HG02943 (cell line): ENCODE measurements at regions not wholly inside any gene's neighbourhood (a gene's known extent, or its start where the extent isn't known, plus 50 kb on each side); places are given as distances from the start of the nearest gene placed in this dataset.

Experiments used
- ATAC-seq: cut with Tn5 transposase; IDR thresholded peaks from one replicate; pipeline ENCODE4 v1.9.1; 2021; ENCODE audit warnings: mild to moderate bottlenecking, low read depth, moderate library complexity; ENCODE audit not compliant: unreplicated experiment

DNA sequence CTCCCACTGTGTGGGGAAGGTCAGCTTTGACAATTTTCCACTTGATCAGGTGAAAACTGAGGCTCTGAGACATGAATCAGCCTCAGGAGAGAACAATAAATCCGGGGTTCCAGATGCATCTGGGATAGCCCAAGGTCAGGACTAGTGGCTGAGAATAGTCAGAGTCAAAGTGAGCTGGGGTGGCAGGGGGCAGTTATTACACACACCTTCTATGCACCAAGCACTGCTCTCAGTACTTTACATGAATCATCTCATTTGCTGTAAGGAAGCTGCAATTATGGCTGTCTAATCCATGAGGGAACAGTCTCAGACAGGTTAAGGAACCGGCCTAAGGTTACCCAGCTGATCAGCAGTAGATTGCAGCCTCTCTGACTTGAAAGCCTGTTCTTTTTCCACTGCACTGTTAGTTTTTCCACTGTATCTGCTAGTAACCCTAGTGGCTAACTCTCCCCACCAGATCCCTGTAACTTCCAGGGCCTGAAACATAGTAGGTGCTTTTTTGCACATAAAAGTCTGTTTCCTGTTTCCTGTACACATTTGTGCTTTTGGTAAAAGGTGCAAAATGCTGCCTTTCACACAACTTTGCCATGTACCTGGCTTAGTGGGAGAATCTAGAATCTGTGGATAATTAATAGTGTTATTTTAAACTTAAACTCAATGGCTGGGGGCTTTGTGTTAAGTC is 125.9 kb downstream of the EMX2 start:
- no peak for ATAC-seq

DNA sequence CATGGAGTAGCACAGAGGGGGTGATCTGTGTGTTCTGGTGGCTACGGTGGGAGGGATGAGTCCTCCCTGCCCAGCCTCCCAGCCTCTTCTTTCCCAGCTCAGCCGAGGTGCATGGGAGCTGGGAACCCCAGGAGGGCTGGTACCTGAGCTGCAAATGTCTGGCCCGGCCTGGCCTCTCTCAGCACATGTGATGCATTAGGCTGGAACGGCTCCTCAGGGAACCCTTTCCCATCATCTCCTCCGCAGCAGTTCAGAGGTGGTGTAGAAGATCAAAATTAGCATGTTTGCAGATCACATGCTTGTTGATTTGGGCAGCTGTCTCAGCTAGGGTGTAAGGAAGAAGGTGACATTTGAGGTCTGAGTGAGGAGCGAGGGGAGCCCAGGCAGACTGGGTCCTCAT is 126.6 kb downstream of the EMX2 start:
- no peak for ATAC-seq

DNA sequence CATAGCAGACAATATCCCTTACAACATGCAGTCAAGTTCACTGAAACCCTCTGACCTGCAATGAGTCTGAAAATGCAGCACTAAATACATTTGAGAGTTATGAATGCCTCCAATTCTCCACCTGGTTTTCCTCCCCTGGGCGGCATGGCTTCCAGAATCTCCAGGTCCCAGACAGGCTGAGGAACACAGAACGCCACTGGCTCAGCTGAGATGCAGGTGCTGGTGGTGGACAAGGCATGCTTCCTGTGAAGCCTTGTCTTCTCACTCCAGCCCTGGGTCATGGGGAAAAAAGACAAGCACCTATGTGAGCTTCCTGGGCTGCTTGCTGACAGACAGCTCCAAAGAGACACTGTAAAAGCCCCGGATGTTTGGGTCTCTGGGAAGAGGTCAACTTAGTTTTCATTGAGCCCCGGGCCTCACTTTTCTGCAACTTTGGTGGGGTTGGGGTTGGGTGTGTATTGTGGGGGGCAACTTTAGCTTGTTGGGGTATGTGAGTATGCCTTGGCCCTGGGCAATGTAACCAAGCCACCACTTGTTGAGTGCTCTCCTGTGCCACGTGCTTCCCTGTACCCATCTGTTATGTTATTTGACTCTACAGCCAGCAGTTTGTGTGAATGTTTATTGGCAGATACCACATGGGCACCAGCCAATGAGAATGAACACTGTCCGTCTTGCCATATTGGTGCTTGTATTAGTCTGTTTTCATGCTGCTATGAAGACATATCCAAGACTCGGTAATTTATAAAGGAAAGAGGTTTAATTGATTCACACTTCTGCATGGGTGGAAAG is 127.8 kb downstream of the EMX2 start:
- ATAC-seq, result no peak

DNA sequence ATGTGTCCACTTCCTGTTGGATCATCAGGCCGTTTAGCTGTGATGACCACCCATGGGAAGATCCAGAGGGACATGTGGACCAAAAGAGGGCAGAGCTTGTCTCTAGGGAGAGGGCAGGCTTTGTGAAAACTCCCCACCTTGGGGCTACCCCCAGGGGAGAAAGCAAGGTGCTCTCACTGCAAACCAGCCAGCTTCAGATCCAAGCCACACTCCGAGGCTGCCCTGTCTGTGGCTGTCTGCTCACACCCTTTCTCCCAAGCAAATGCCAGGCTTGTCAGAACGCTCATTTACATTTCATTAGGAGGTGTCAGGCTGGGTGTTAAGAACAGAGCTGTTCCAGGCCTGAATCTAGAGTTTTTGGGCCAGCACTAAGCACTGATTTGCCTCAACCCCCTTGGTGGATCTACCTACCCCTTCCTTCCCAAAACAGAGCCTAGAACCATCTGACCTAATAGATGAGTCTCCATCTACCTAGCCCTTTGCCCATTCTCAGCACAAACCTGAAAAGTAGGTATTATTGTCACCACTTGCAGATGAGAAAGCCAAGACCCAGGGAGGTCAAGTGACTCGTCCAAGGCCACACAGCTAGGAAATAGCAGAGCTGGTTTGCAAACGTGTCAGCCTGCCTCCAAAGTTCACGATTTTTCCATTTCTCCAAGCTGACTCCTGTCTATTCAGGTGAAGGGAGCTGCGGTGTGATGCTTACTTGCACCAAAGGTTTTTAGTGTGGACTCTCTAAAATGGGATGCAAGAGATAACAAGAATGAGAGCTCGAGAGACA is 130.9 kb downstream of the EMX2 start:
- no peak for ATAC-seq

DNA sequence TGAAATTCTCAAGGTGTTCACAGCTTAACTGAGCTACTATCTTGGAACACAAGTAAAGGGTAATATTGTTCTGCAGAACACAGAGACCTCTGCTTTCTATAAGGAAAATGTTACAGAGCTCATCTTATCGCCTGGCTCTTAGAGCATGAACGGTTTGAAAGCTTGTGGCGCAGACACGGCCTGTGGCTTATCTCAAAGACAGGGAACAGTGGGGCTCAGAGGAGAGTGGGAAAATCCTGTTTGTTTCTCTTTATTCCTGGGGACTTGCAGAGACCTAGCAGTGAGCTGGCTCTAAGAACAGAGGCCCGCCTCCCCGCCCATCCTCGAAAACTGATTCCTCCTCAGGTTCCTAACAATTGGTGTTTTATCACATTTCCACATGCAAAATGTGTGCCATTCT is 131.7 kb downstream of the EMX2 start:
- no peak for ATAC-seq

DNA sequence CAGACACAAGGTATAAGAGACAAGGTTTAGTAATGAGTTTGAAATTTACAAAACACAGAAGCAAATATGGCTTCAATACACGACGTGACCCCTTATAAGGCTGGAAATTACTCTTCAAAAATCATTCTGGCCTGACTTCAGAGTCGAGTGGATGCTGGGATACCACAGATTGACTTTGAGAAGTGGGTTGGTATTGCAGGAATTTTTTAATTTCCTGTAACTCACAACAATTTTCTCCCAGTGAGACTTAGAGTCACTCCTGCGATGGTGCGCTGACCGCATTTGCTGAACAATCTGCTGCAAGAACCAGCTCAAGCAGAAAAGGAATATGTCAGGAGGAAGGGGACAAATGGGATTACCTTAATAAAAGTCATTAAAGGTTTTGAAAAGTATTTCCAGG is 132.1 kb downstream of the EMX2 start:
- no peak for ATAC-seq

DNA sequence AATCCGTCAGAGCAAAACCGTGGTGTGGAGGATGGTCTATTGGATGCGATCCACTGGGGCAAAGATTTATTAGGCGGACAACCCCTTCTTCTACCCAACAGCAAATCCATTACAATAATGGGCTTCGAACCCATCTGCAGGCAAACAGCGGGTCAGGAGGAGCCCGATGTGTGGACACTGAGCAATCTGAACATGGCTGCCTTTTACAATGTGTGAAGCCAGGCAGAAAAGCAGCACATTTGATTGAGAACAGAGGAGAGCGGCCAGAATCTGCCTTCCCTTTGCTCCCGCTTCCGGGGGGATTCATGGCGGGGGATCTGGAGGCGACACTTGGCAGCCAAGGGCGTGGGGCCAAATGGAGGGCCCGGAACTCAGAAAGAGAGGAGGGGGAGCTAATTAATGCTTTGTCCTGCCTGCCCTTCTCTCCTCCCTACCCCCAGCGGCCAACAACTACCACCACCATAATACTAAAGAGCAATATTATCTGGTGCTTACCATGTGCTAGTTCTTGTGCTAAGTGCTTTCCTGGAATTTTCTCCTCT is 133.0 kb downstream of the EMX2 start:
- ATAC-seq, result no peak

DNA sequence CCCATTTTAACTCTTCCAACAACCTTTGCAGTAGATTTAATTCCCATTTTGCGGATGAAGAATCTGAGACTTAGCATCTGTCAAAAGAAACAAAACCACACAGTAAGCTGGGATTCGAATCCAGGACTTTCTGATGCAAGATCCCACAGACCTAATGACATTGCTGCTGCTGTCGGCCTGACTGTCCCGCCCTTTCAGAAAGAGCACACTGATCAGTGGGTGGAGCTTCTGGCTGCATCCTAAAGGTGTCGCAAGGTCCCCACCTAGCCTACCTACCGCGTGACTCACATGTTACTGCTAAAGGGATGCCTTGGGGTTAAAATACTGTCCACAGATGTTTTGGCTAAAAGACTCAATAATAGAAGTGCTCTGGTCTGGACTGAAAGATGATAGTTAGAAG is 134.7 kb downstream of the EMX2 start:
- ATAC-seq, result no peak

DNA sequence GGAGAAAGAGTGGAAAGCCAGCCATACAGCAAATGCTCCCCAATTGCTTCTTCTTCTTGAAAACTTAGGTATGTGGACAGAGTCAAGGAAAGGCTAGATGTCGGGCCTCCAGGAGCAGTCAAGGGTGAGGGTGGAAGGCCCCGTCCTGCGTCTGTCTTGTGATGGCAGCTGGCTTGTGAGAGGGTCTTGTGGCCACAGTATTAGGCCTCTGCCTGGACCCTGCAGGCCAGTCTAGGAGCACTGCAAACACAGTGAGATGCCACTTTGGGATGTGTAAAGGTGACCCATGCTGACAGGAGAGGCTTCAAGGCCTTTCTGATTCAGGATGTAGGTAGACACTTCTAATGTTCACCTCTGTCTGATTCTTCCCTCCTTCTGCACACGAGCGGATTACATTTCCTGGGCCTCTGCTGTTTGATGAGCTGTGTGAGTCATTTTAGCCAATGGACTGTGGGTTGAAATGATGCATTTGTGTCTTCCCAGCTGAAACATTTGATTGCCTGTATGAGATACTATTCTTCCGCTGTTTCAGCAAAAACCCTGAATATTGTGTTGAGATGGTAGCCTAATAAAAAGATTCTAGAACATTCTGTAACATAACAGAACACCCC is 135.4 kb downstream of the EMX2 start:
- no peak for ATAC-seq

DNA sequence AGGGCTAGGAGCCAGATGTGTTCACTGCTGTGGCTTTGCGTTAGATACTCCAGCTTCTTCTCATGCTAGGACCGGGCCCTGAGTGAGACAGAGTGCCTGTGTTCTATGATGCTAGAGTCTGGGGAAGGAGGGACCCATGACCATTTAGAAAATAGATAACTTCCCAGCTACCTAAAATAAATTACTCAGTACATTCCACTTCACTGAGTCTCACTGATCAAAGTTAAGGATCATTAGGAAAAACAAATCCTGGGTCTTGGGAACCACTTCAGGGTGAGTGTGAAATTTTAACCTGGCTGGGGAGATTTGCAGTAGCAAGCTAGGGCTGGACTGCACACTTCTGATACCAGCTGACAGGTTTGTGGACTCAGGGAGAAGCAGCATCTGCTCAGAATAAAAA is 138.1 kb downstream of the EMX2 start:
- no peak for ATAC-seq

DNA sequence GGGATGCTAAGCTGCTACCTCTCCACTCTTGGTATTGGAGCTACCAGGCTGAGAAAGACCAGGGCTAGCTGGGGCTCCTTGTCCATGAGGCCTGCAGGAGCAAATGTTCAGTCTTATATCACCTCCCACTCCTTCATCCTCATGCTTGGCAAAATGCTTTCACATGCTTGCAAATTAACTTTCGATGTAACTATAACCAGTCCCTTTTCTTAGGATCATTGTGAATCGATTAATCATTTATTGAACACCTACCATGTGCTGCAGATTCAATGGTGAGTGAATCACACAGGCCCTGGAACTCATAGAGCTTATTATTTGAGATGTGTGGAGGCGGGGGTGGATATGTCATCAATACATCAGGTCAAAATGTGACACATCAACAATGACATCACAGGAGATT is 138.6 kb downstream of the EMX2 start:
- no peak for ATAC-seq

DNA sequence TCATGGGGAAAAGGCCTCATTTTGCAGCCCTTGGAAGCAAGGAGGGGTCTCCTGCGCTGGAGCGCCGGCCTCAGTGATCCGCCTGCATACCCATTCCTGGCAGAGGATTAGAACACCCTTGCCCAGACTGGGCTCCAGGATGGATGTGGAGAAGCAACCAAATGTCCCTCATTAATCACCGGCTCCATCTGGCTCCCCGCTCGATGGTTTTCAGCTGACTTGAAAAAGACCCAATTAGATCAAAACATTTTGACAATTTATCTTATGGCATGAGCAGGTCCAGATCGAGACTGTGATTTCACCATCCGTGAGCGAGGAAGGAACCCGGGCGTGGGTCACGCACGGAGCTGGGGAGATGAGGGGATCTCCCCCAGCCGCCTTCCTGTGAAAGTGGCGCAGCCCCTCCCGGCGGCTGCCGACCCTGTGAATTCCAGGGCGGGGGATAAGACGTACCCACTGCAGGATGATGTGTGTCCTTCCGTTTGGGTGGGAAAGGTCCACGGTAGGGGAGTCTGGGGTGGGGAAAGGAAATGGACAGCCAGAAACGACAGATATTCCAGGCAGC is 141.6 kb downstream of the EMX2 start:
- no peak for ATAC-seq

DNA sequence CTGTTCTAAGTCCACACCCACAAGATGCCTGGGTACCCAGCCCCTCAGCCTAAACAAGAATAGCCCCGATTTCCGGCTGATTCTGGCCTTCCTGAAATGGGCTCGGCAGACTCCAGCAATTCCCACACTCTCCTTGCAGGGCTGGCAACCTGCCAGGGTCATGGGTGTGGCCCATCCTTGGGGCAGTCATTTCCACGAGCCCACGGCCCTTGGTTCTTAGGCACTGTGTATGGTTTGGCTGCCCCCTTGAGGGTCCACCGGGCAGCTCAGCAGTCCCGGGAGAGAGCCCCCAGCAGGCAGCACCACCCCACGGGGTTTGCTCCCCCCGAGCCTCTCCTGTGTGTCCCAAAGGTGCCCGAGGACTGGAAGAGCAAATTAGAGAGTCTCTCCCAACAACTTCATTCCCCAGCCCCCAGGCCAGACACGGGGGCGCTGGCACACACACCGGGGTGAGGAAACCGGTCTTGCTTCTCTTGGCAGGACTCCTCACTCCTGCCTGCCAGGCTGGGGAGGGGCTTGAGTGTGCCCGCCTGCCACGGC is 142.2 kb downstream of the EMX2 start:
- no peak for ATAC-seq

DNA sequence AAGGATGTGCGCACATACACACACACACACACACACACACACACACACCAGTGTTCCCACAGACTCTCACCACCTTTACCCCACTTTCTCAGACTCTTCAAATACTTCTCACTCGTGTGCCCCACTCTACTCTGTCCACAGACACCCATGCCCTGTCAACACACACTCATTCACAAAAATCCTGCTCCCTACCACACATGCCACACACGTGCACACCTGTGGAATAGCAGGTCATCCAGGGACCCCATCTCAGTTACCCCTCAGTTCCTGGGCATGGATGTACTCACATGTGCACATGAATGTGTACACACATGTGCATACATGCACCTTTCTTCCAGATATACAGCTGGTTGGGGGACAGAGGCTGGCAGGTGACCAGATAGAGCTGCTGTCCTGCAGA is 142.9 kb downstream of the EMX2 start:
- ATAC-seq, result no peak

DNA sequence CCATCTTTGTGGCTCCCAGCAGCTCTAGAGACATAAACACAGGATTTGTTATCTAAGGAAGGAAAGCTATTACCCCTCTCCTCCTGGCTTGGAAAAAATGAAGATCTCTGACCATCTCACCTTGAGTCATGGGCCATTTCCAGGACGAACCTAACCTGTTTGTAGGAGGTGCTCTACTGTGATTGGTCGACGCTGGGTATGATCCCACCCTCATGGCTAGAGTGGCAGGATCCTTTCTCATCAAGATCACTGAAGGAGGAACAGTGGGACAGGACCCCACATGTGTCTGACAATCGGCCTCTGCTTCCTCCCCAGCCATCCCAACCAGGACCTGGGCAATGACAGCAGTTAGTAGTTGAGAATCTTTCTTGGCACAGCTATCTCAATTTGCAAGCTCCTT is 144.1 kb downstream of the EMX2 start:
- no peak for ATAC-seq

DNA sequence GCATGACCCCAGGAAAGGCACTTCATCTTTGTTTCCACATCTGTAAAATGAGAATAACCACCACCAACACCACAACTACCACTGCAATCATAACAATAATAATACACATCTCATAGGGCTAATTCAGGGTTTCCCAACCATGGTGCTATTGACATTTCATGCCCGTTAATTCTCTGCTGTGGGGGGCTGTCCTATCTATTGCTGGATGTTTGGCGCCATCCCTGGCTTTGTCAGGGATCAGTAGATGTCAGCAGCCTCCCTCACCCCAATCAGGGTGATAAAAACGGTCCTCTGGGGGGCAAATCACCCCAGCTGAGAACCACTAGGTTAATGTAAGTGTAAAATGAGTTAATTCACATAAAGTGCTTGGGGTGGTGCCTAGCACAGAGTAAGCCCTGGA is 145.8 kb downstream of the EMX2 start:
- no peak for ATAC-seq

DNA sequence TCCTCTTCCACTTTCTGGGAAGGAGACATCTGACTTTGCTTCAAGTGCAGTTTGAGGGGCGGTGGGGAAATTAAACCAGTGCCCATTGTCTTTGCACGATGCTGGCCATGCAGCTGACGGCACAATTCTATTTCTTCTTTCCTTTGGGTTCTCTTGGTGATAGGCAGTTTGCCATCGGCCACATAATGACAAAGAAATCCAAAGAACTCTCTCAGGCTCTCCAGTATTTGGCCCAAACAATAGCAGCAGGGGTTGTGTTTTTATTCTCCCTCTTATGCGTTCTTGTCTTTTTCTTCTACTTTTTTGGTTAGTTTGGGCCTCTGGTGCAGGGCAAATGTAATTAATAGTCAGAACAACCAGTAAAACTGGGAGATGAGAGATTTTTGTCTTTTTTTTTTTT is 147.0 kb downstream of the EMX2 start:
- no peak for ATAC-seq

DNA sequence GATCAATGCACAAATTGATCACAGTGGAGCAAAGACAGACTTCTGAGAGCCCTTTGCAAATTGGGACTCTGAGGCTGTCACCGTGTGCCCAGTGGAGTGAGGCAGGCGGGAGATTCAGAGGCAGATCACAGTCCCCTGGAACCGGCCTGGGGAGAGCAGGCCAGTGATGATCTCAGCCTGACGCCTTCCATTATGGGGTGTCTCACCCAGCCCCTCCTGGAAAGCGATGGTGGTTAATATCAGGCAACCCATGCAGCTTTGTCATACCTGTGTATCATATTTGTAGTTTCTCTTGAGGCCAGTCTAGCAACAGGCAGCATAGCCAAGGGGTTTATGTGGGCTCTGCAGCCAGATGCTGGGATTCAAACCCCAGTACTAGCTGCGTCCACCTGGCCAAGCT is 147.8 kb downstream of the EMX2 start:
- no peak for ATAC-seq

DNA sequence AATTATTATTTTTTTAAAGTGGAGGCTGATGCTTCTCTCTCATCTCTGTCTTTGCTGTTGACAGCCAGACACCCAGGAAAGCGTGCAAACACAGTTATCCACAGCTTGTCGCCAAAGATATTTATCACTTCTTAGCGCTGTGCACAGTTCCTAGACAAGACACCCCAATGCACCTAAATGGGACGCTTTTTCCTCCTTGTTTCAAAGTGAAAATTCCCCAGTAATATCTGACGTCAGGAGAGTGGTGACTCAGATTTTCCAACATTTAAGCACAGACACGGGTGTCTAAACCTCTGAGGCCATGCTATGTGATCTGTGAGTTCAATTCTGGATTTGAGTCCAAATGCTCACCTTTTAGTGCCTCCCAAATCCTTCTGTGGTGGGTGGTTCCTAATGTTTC is 151.6 kb downstream of the EMX2 start:
- ATAC-seq, result no peak

DNA sequence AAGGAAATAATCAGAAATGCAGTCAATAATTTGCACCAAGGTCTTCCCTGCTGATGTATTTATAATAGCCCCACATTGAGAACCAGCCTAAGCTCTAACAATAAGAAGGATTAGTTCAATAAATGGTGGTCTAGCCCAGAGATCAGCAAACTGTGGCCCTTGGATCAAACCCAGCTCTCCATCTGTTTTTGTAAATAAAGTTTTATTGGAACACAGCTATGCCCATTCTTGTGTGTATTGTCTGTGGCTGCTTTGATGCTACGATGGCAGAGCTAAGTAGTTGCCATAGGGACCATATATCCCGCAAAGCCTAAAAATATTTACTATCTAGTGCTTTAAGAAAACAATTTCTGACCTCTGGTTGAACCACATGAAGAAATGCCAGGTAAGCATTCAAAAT is 154.9 kb downstream of the EMX2 start:
- ATAC-seq, result no peak
